ENCODE measurements at regions not wholly inside any gene's neighbourhood (a gene's known extent, or its start where the extent isn't known, plus 50 kb on each side); places are given as distances from the start of the nearest gene placed in this dataset.

DNA sequence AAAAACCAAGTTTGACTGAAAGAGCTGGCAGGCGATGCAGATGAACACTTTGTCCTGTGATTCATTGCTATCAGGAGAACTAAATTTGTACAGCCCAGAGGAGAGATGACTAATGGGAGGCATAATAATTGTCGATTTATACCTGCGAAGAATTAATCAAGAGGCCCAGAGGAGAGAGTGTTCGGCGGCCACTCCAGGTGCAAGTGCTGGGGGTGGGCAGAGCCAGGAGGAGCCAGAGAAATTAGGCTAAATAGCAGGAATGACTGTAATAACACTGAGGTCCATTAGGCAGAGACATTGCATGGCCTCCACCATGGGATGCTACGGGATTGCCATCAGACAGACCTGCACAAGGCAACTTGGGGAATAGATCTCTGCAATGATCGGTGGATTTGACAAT lies 107.7 kb upstream of the UQCRFS1 start:
- no peak overlapping the region for H3K4me3 ChIP-seq (replicated peaks; ENCODE audit: low read depth, low read length)
- TF ChIP-seq, protein P1, sequence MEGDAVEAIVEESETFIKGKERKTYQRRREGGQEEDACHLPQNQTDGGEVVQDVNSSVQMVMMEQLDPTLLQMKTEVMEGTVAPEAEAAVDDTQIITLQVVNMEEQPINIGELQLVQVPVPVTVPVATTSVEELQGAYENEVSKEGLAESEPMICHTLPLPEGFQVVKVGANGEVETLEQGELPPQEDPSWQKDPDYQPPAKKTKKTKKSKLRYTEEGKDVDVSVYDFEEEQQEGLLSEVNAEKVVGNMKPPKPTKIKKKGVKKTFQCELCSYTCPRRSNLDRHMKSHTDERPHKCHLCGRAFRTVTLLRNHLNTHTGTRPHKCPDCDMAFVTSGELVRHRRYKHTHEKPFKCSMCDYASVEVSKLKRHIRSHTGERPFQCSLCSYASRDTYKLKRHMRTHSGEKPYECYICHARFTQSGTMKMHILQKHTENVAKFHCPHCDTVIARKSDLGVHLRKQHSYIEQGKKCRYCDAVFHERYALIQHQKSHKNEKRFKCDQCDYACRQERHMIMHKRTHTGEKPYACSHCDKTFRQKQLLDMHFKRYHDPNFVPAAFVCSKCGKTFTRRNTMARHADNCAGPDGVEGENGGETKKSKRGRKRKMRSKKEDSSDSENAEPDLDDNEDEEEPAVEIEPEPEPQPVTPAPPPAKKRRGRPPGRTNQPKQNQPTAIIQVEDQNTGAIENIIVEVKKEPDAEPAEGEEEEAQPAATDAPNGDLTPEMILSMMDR (IDR thresholded peaks at IDR 0.05; ENCODE audit: low read length, missing control alignments), result no peak
- DNase-seq (ENCODE audit: low read depth), result no peak

DNA sequence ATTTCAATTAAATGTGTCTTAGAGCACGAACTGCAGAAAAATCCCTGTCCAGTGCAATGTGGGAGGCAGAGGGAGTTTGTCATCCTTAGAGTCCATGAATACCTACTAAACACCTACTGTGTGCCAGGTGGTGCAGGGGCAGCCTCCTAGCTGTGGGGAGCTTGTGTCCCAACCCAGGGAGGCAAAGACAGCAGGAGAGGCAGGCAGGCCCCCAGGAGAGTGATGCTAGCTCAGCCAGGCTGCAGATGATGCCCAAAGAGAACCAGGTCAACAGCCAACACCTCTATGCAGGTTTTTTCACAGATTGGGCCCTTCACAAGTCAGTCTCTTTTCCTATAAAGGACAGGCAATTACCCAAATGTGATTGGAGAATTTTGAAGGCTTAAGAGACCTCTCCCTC lies 108.2 kb upstream of the UQCRFS1 start:
- TF ChIP-seq, protein P1 (IDR thresholded peaks at IDR 0.05; ENCODE audit: low read length, missing control alignments), result no peak
- no peak for DNase-seq (ENCODE audit: low read depth)
- no peak overlapping the region for H3K4me3 ChIP-seq (replicated peaks; ENCODE audit: low read depth, low read length)

DNA sequence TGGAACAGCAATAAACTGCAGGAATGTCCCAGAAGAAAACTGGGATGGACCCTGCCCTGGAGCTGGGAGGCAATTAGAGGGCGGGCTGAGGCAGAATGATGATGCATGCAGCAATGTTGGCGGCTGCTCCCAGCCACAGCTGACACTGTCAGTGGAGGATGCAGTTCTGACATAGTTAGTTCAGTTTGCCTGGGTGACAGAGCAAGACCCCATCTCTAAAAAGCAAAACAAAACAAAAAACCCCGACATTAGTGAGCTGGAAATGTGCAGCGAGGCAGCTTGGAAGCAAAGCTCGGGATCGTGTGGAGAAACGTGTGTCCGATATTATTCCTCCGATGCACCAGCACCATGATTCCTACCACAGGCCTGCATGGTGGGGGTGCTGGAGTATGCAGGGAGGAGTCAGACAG lies 110.1 kb upstream of the UQCRFS1 start:
- H3K4me3 ChIP-seq (replicated peaks; ENCODE audit: low read depth, low read length), result no peak overlapping the region
- TF ChIP-seq, protein P1 (IDR thresholded peaks at IDR 0.05; ENCODE audit: low read length, missing control alignments), result no peak
- no peak for DNase-seq (ENCODE audit: low read depth)

DNA sequence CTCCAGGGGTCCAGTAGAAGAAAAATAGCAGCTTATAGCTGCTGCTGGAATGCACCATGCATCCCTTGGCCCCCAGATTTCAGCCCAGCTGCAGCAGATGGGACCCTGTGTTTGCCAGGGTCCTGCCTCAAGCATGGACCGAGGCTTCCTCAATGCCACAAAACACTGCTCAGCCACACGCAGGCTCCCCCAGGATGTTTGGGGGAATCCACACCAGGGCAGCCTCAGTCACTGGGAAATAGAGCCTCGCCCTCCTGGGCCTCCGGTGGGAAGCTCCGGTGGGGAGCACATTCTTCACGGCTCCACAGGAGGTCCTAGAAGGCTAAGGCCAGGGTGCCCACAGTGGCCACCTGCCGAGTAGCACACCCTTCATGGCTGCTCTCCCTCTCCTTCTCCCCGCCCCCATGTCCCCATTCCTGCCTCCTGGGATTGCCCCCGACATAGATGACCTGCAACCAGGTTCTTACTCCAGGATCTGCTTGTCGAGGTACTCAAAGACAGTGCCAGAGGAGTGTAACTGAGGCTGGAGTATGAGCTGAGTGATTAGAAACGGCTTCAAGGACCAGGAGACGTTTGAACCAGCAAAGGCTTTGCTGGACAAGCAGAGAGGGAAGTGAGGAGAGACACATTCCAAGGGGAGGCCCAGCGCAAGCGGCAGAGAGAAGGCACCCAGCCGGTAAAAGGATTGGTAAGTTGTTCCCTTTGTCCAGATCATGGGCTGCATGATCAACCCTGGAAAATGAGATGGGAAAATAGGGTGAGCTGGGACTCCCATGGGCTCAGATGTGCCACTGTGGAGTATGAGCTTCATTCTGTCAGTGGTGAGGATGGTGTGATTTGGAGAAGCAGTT lies 110.7 kb upstream of the UQCRFS1 start:
- TF ChIP-seq, protein P1 (IDR thresholded peaks at IDR 0.05; ENCODE audit: low read length, missing control alignments), result no peak
- H3K4me3 ChIP-seq (replicated peaks; ENCODE audit: low read depth, low read length), result no peak overlapping the region
- DNase-seq (ENCODE audit: low read depth), result no peak

DNA sequence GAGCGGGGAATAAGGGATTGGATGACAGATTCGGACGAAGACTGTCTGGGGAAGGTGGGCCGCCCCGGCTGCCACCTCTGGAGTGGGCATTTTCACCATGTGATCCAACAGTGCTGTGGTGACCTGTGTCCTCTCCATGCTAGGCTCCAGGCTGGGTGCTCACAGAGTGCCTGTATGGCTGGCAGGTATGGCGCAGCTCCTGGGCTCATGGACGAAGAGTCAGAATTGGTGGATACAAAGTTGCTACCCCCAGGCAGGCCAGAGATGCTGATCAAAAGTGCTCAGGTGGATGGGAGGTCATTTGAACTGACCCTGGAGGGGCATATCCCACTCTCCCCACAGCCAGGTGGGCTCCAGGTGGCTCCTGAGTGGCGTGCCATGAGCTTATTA lies 111.3 kb upstream of the UQCRFS1 start:
- TF ChIP-seq, protein P1 (IDR thresholded peaks at IDR 0.05; ENCODE audit: low read length, missing control alignments), result no peak
- no peak for DNase-seq (ENCODE audit: low read depth)
- H3K4me3 ChIP-seq (replicated peaks; ENCODE audit: low read depth, low read length), result no peak overlapping the region

DNA sequence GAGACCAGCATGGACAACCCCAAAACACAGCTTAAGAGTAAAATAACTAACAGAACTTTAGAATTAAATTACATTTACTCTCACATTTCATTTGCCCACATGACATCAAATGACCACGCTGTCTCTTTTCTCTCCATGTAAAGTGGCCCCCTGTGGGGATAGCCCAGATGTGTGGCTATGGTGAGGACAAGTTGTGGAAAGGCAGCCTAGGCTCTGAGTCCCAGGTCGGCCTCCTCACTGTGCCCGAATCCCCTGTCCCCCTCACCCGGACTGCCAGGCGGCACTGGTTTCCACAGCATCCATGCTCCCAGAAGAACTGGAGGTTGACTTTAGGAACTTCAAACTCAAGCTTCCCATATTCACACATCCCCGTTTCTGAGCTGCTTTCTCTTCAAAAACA lies 111.8 kb upstream of the UQCRFS1 start:
- DNase-seq (ENCODE audit: low read depth), result no peak
- no peak overlapping the region for H3K4me3 ChIP-seq (replicated peaks; ENCODE audit: low read depth, low read length)
- TF ChIP-seq, protein P1 (IDR thresholded peaks at IDR 0.05; ENCODE audit: low read length, missing control alignments), result no peak

Measured in fibroblast of pulmonary artery (primary cell).